HepG2 (cell line): ENCODE measurements at regions not wholly inside any gene's neighbourhood (a gene's known extent, or its start where the extent isn't known, plus 50 kb on each side); places are given as distances from the start of the nearest gene placed in this dataset.

Experiments
- ATAC-seq: fragments of 200-7000 bp; cut with Tn5 transposase; 3 replicates; pipeline ENCODE4 v1.9.1; 2020; ENCODE audit warnings: mild to moderate bottlenecking, moderate library complexity
- BruUV-seq: library from RNA; stranded (reverse); fragments of 400-500 nt; replicated peaks from 2 replicates; lab custom pipeline; 2021; lab: Mats Ljungman, UMichigan
- CTCF ChIA-PET: fragments of 300-600 bp; formaldehyde crosslinking; extraction: SDS; loops from one replicate; lab custom pipeline; 2021; ENCODE audit warnings: low total read pairs, inconsistent platforms, low intra/inter-chr PET ratio; lab: Yijun Ruan, JAX
- POLR2A ChIA-PET: fragments of 350-600 bp; sonication (Branson Sonifier 250); formaldehyde crosslinking; loops from one replicate; lab custom pipeline; 2020; ENCODE audit warnings: antibody characterized with exemption, inconsistent platforms; lab: Yijun Ruan, JAX
- DNase-seq: peaks from one replicate; pipeline ENCODE4 v3.0.0-alpha.2; 2015; ENCODE audit warnings: low spot score
- FAIRE-seq: peaks from 3 replicates; lab custom pipeline; 2011; peaks lifted over from hg19 to GRCh38; lab: Jason Lieb, UNC
- H2AFZ ChIP-seq: one replicate; pipeline ENCODE4 v1.6.1; 2011; ENCODE audit warnings: low read length, inconsistent platforms
- H3K27ac ChIP-seq: fragments of 300-600 bp; 3 replicates; pipeline ENCODE4 v1.8.0; 2011; ENCODE audit warnings: mixed run types, mild to moderate bottlenecking, mixed read lengths, low read length, inconsistent platforms; ENCODE audit not compliant: insufficient read depth; ENCODE audit errors: extremely low read length
- H3K27me3 ChIP-seq, 2 experiments: fragments of 200-600 bp in 1 of 2; 2 replicates in 1 of 2; 3 replicates in 1 of 2; pipeline versions ENCODE4 v1.6.0 to v1.8.0; 2011; ENCODE audit warnings: low read length in 2 of 2, mild to moderate bottlenecking in 2 of 2, moderate library complexity in 2 of 2, inconsistent platforms in 1 of 2; ENCODE audit not compliant: insufficient read depth in 2 of 2, control insufficient read depth in 1 of 2
- H3K36me3 ChIP-seq, 2 experiments: fragments of 200-600 bp in 1 of 2; replicated peaks in 1 of 2; 2 replicates in 1 of 2; 3 replicates in 1 of 2; pipeline versions ENCODE4 v1.5.1 to v1.8.0; 2011; ENCODE audit warnings: low read length in 2 of 2, inconsistent platforms in 1 of 2; ENCODE audit not compliant: insufficient read depth in 2 of 2, control insufficient read depth in 1 of 2
- H3K4me1 ChIP-seq: 2 replicates; pipeline ENCODE4 v1.5.1; 2012; ENCODE audit warnings: low read length, inconsistent platforms; ENCODE audit not compliant: insufficient read depth
- H3K4me2 ChIP-seq: 2 replicates; pipeline ENCODE4 v1.6.0; 2011; ENCODE audit warnings: low read depth, low read length, inconsistent platforms
- H3K4me3 ChIP-seq, 3 experiments: fragments of 200-600 bp in 1 of 3; sonication (generic), shearing (Covaris generic) in 1 of 3; replicated peaks in 1 of 3; 2 replicates each; pipeline ENCODE4 v1.5.1; 2011 to 2016; ENCODE audit warnings: low read length in 3 of 3, inconsistent platforms in 2 of 3, low read depth in 2 of 3, mild to moderate bottlenecking in 2 of 3, control low read depth in 1 of 3, mixed read lengths in 1 of 3; ENCODE audit not compliant: insufficient read depth in 1 of 3
- H3K79me2 ChIP-seq: one replicate; pipeline ENCODE4 v1.6.1; 2011; ENCODE audit warnings: low read length, inconsistent platforms; ENCODE audit not compliant: insufficient read depth
- H3K9ac ChIP-seq: 2 replicates; pipeline ENCODE4 v1.6.0; 2011; ENCODE audit warnings: mild to moderate bottlenecking, low read depth, low read length, inconsistent platforms; ENCODE audit not compliant: insufficient read depth
- H3K9me3 ChIP-seq: 2 replicates; pipeline ENCODE4 v1.5.1; 2012; ENCODE audit warnings: mild to moderate bottlenecking, low read length
- H4K20me1 ChIP-seq: 2 replicates; pipeline ENCODE4 v1.6.0; 2011; ENCODE audit warnings: inconsistent platforms, mild to moderate bottlenecking, low read length, moderate library complexity; ENCODE audit not compliant: insufficient read depth
- CREM ChIP-seq, 2 experiments: sonication (generic) in 1 of 2; formaldehyde crosslinking in 1 of 2; IDR thresholded peaks; 2 replicates each; pipeline versions ENCODE4 v1.4.0 to v1.6.1; 2016 to 2020; ENCODE audit warnings: antibody characterized with exemption in 1 of 2, mild to moderate bottlenecking in 1 of 2, missing genetic modification reagents in 1 of 2
- FLYWCH1 ChIP-seq: sonication (generic); formaldehyde crosslinking; IDR thresholded peaks from 2 replicates; pipeline ENCODE4 v1.8.1; 2023; ENCODE audit warnings: mild to moderate bottlenecking, missing genetic modification reagents
- FOXC1 ChIP-seq: sonication (generic); formaldehyde crosslinking; IDR thresholded peaks from 2 replicates; pipeline ENCODE4 v1.8.0; 2022; ENCODE audit warnings: mild to moderate bottlenecking, missing genetic modification reagents, borderline replicate concordance
- GATAD2A ChIP-seq: IDR thresholded peaks from 2 replicates; pipeline ENCODE4 v1.6.1; 2016
- ISL2 ChIP-seq: sonication (generic); formaldehyde crosslinking; IDR thresholded peaks from 2 replicates; pipeline ENCODE4 v1.5.0; 2020; ENCODE audit warnings: missing genetic modification reagents
- MBD4 ChIP-seq: IDR thresholded peaks from 2 replicates; pipeline ENCODE4 v1.6.1; 2012; ENCODE audit warnings: low read length, inconsistent platforms, borderline replicate concordance
- NFIB ChIP-seq: sonication (generic); formaldehyde crosslinking; IDR thresholded peaks from 2 replicates; pipeline ENCODE4 v1.9.0; 2021; ENCODE audit warnings: missing genetic modification reagents, mild to moderate bottlenecking, borderline replicate concordance
- NFKBIZ ChIP-seq: IDR thresholded peaks from 2 replicates; pipeline ENCODE4 v1.6.1; 2018; ENCODE audit warnings: missing genetic modification reagents, missing compliant biosample characterization
- PRMT3 ChIP-seq: sonication (generic); formaldehyde crosslinking; IDR thresholded peaks from 2 replicates; pipeline ENCODE4 v1.8.1; 2022; ENCODE audit warnings: low read depth, mild to moderate bottlenecking, moderate library complexity, missing genetic modification reagents, borderline replicate concordance
- SOX6 ChIP-seq, 2 experiments: fragments of 450-650 bp in 1 of 2; sonication (generic) in 1 of 2; formaldehyde crosslinking in 1 of 2; IDR thresholded peaks; 2 replicates each; pipeline versions ENCODE4 v1.4.0 to v1.6.1; 2017 to 2020; ENCODE audit warnings: antibody characterized with exemption in 1 of 2, mild to moderate bottlenecking in 1 of 2, missing genetic modification reagents in 1 of 2
- SP2 ChIP-seq: sonication (generic); formaldehyde crosslinking; IDR thresholded peaks from 2 replicates; pipeline ENCODE4 v1.5.1; 2020; ENCODE audit warnings: mild to moderate bottlenecking, missing genetic modification reagents
- THAP8 ChIP-seq: sonication (generic); formaldehyde crosslinking; IDR thresholded peaks from 2 replicates; pipeline ENCODE4 v1.5.1; 2020; ENCODE audit warnings: missing genetic modification reagents, mild to moderate bottlenecking, borderline replicate concordance
- ZBTB7A ChIP-seq: sonication (generic); formaldehyde crosslinking; IDR thresholded peaks from 2 replicates; pipeline ENCODE4 v1.8.0; 2022; ENCODE audit warnings: mild to moderate bottlenecking, missing genetic modification reagents
- ZNF10 ChIP-seq: sonication (generic); formaldehyde crosslinking; IDR thresholded peaks from 2 replicates; pipeline ENCODE4 v1.4.0; 2020; ENCODE audit warnings: mild to moderate bottlenecking, low read depth, missing genetic modification reagents, borderline replicate concordance
- ZNF629 ChIP-seq: sonication (generic); formaldehyde crosslinking; conservative IDR thresholded peaks from 2 replicates; pipeline ENCODE4 v1.5.0; 2020; ENCODE audit warnings: missing genetic modification reagents
- ZNF720 ChIP-seq: sonication (generic); formaldehyde crosslinking; IDR thresholded peaks from 2 replicates; pipeline ENCODE4 v1.4.0; 2020; ENCODE audit warnings: missing genetic modification reagents
- WGBS: methylation state at CpG from one replicate; pipeline ENCODE4 v1.1.6; 2017; ENCODE audit warnings: low lambda C conversion rate; 5-methylcytosine and 5-hydroxymethylcytosine counted together
- in situ Hi-C: cut with HindIII; loops from 2 replicates; pipeline ENCODE4 v1.10.0; 2017; ENCODE audit warnings: low pct_unique_long_range_greater_than_20kb; ENCODE audit not compliant: extremely low pct_ligation_motif_present
- intact Hi-C: fragments of 100-400 bp; cut with micrococcal nuclease; formaldehyde crosslinking; loops from one replicate; pipeline ENCODE4 v1.10.0; 2022; ENCODE audit not compliant: unreplicated experiment
- TF ChIP-seq, protein P1 (sequence below): sonication (generic); formaldehyde crosslinking; IDR thresholded peaks from 2 replicates; pipeline ENCODE4 v1.5.0; 2020; ENCODE audit warnings: mild to moderate bottlenecking, missing genetic modification reagents
- TF ChIP-seq, protein P2 (sequence below): IDR thresholded peaks from 2 replicates; pipeline ENCODE4 v1.6.1; 2016; ENCODE audit warnings: missing biosample characterization, missing genetic modification reagents, low read depth
- TF ChIP-seq, protein P3 (sequence below): sonication (generic); formaldehyde crosslinking; IDR thresholded peaks from 2 replicates; pipeline ENCODE4 v1.9.0; 2021; ENCODE audit warnings: missing genetic modification reagents, borderline replicate concordance

- TF ChIP-seq FLYWCH1 (CRISPR knock-in tag) (no peak), ZNF10 (no peak), NFKBIZ (CRISPR knock-in tag) (no peak), ISL2 (no peak), PRMT3 (no peak)
- TF ChIP-seq, all 625 proteins: peak for 0
Observed at GRCh38 chr4:123673971-123674370, 277.4 kb downstream of the SPRY1 start (continued).

- Histone ChIP-seq H3K36me3 (no peaks in the 10 kb centered on the region), H3K4me1 (no peaks in the 10 kb centered on the region), H3K27ac (no peak overlapping the region), H2AFZ (no peak overlapping the region), H3K9me3 (no peaks in the 10 kb centered on the region), H3K4me2 (no peak overlapping the region), H3K79me2 (no peaks in the 10 kb centered on the region), H3K4me3 (no peak overlapping the region), H3K27me3 (no peaks in the 10 kb centered on the region), H4K20me1 (no peaks in the 10 kb centered on the region), H3K9ac (no peak overlapping the region)
- WGBS, result 100% methylated on average over 5 of the region's 5 CpGs
- intact Hi-C loops (no loop called here), in situ Hi-C loops (no loop called here)
- ChIA-PET CTCF (no interaction called here), POLR2A (no interaction called here)
- FAIRE-seq, result no peak
- no peak for DNase-seq
- BruUV-seq, result no TSS peak
- ATAC-seq, result no peak
- TF ChIP-seq, protein P1, sequence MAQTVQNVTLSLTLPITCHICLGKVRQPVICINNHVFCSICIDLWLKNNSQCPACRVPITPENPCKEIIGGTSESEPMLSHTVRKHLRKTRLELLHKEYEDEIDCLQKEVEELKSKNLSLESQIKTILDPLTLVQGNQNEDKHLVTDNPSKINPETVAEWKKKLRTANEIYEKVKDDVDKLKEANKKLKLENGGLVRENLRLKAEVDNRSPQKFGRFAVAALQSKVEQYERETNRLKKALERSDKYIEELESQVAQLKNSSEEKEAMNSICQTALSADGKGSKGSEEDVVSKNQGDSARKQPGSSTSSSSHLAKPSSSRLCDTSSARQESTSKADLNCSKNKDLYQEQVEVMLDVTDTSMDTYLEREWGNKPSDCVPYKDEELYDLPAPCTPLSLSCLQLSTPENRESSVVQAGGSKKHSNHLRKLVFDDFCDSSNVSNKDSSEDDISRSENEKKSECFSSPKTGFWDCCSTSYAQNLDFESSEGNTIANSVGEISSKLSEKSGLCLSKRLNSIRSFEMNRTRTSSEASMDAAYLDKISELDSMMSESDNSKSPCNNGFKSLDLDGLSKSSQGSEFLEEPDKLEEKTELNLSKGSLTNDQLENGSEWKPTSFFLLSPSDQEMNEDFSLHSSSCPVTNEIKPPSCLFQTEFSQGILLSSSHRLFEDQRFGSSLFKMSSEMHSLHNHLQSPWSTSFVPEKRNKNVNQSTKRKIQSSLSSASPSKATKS (CRISPR knock-in tag), result no peak
- no peak for TF ChIP-seq GATAD2A (CRISPR knock-in tag)
- no peak for TF ChIP-seq SOX6 (IDR thresholded peaks at IDR 0.05)
- no peak for TF ChIP-seq SOX6 (CRISPR knock-in tag; IDR thresholded peaks at IDR 0.05)
- no peak for TF ChIP-seq ZNF629 (CRISPR knock-in tag)
- TF ChIP-seq SP2 (CRISPR knock-in tag), result no peak
- no peak for TF ChIP-seq THAP8
- TF ChIP-seq, protein P2, sequence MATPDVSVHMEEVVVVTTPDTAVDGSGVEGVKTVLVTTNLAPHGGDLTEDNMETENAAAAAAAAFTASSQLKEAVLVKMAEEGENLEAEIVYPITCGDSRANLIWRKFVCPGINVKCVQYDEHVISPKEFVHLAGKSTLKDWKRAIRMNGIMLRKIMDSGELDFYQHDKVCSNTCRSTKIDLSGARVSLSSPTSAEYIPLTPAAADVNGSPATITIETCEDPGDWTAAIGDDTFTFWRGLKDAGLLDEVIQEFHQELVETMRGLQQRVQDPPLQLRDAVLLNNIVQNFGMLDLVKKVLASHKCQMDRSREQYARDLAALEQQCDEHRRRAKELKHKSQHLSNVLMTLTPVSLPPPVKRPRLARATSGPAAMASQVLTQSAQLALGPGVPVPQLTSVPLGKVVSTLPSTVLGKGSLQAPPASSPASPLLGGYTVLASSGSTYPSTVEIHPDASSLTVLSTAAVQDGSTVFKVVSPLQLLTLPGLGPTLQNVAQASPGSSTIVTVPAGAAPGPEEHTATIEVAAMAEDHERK (CRISPR knock-in tag), result no peak
- no peak for TF ChIP-seq ZBTB7A
- no peak for TF ChIP-seq ZNF720 (CRISPR knock-in tag)
- no peak for TF ChIP-seq FOXC1 (CRISPR knock-in tag)
- no peak for TF ChIP-seq NFKBIZ (CRISPR knock-in tag)
- TF ChIP-seq, protein P3, sequence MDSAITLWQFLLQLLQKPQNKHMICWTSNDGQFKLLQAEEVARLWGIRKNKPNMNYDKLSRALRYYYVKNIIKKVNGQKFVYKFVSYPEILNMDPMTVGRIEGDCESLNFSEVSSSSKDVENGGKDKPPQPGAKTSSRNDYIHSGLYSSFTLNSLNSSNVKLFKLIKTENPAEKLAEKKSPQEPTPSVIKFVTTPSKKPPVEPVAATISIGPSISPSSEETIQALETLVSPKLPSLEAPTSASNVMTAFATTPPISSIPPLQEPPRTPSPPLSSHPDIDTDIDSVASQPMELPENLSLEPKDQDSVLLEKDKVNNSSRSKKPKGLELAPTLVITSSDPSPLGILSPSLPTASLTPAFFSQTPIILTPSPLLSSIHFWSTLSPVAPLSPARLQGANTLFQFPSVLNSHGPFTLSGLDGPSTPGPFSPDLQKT, result no peak
- TF ChIP-seq MBD4, result no peak
- no peak for TF ChIP-seq NFIB (CRISPR knock-in tag)
- TF ChIP-seq CREM (IDR thresholded peaks at IDR 0.05), result no peak
- TF ChIP-seq CREM (CRISPR knock-in tag; IDR thresholded peaks at IDR 0.05), result no peak
Observed at GRCh38 chr4:123674762-123675465, 278.3 kb downstream of the SPRY1 start.
